ENCODE measurements at regions not wholly inside any gene's neighbourhood (a gene's known extent, or its start where the extent isn't known, plus 50 kb on each side); places are given as distances from the start of the nearest gene placed in this dataset.

GRCh38 chr6:835476-836160, 142.7 kb upstream of the EXOC2 start:
- H3K4me3 ChIP-seq (ENCODE audit: low read depth in 2 of 2, low read length in 1 of 2) = no peak overlapping the region
- no peaks in the 10 kb centered on the region for H3K27me3 ChIP-seq (ENCODE audit: insufficient read depth)
- 4% methylated on average over 3 of the region's 3 CpGs for WGBS (ENCODE audit: low lambda C conversion rate)
- H3K9ac ChIP-seq = no peak overlapping the region
- no peak overlapping the region for H2AFZ ChIP-seq (ENCODE audit: low read depth)
- H3F3A ChIP-seq (replicated peaks; ENCODE audit: insufficient read depth) = no peaks in the 10 kb centered on the region
- no peaks in the 10 kb centered on the region for H4K20me1 ChIP-seq (ENCODE audit: insufficient read depth)
- H3K79me2 ChIP-seq (ENCODE audit: insufficient read depth) = no peaks in the 10 kb centered on the region
- no peak overlapping the region for H3K4me2 ChIP-seq
- ChIA-PET CTCF (no interaction called here), POLR2A (no interaction called here)
- TF ChIP-seq RXRA (IDR thresholded peaks at IDR 0.05; ENCODE audit: borderline replicate concordance, low read depth) = no peak
- no peak for TF ChIP-seq RFX5 (IDR thresholded peaks at IDR 0.05; ENCODE audit: low read length)
- TF ChIP-seq SIN3A (IDR thresholded peaks at IDR 0.05; ENCODE audit: borderline replicate concordance, low read depth, low read length) = no peak
- no peak for TF ChIP-seq SMC3 (IDR thresholded peaks at IDR 0.05; ENCODE audit: low read depth, low read length)
- H3K9me3 ChIP-seq = no peaks in the 10 kb centered on the region
- H3K27ac ChIP-seq (ENCODE audit: low read depth in 2 of 2, low read length in 1 of 2) = no peak overlapping the region
- H3K36me3 ChIP-seq (replicated peaks in 1 of 2; ENCODE audit: control insufficient read depth in 1 of 2, insufficient read depth in 2 of 2, low read length in 1 of 2) = no peaks in the 10 kb centered on the region
- no peaks in the 10 kb centered on the region for H3K9me2 ChIP-seq
- no peaks in the 10 kb centered on the region for H3K4me1 ChIP-seq (ENCODE audit: control insufficient read depth in 1 of 2, insufficient read depth in 2 of 2, low read depth in 1 of 2, low read length in 1 of 2)
- no peak for DNase-seq

- Histone ChIP-seq H3K9ac (no peak overlapping the region), H3K27ac (ENCODE audit: low read depth in 2 of 2, low read length in 1 of 2) (no peak overlapping the region), H3K79me2 (ENCODE audit: insufficient read depth) (no peaks in the 10 kb centered on the region), H3K9me3 (no peaks in the 10 kb centered on the region), H3F3A (replicated peaks; ENCODE audit: insufficient read depth) (no peaks in the 10 kb centered on the region), H3K4me1 (ENCODE audit: control insufficient read depth in 1 of 2, insufficient read depth in 2 of 2, low read depth in 1 of 2, low read length in 1 of 2) (no peaks in the 10 kb centered on the region), H3K36me3 (replicated peaks in 1 of 2; ENCODE audit: control insufficient read depth in 1 of 2, insufficient read depth in 2 of 2, low read length in 1 of 2) (no peaks in the 10 kb centered on the region), H3K9me2 (no peaks in the 10 kb centered on the region), H3K27me3 (ENCODE audit: insufficient read depth) (no peaks in the 10 kb centered on the region), H3K4me2 (no peak overlapping the region), H2AFZ (ENCODE audit: low read depth) (no peak overlapping the region), H4K20me1 (ENCODE audit: insufficient read depth) (no peaks in the 10 kb centered on the region), H3K4me3 (ENCODE audit: low read depth in 2 of 2, low read length in 1 of 2) (no peak overlapping the region)
- POLR2A ChIA-PET = no interaction called here
- WGBS (ENCODE audit: low lambda C conversion rate) = 7% methylated on average over 2 of the region's 2 CpGs
- TF ChIP-seq RCOR1 (IDR thresholded peaks at IDR 0.05; ENCODE audit: low read length) (no peak), TCF12 (IDR thresholded peaks at IDR 0.05) (no peak), GATA2 (CRISPR knock-in tag; IDR thresholded peaks at IDR 0.05) (no peak)
- CTCF ChIA-PET = no interaction called here
- DNase-seq = no peak
These were observed 141.9 kb upstream of the EXOC2 start for GRCh38 chr6:834866-835265.

- Histone ChIP-seq H3K9ac (no peak overlapping the region), H2AFZ (ENCODE audit: low read depth) (no peak overlapping the region), H3K4me3 (ENCODE audit: low read depth in 2 of 2, low read length in 1 of 2) (no peak overlapping the region), H3K27ac (ENCODE audit: low read depth in 2 of 2, low read length in 1 of 2) (no peak overlapping the region), H3K27me3 (ENCODE audit: insufficient read depth) (no peaks in the 10 kb centered on the region), H3F3A (replicated peaks; ENCODE audit: insufficient read depth) (no peaks in the 10 kb centered on the region), H3K4me1 (ENCODE audit: control insufficient read depth in 1 of 2, insufficient read depth in 2 of 2, low read depth in 1 of 2, low read length in 1 of 2) (no peaks in the 10 kb centered on the region), H4K20me1 (ENCODE audit: insufficient read depth) (no peaks in the 10 kb centered on the region), H3K36me3 (replicated peaks in 1 of 2; ENCODE audit: control insufficient read depth in 1 of 2, insufficient read depth in 2 of 2, low read length in 1 of 2) (no peaks in the 10 kb centered on the region), H3K9me3 (no peaks in the 10 kb centered on the region), H3K79me2 (ENCODE audit: insufficient read depth) (no peaks in the 10 kb centered on the region), H3K9me2 (no peaks in the 10 kb centered on the region), H3K4me2 (no peak overlapping the region)
- 0% methylated on average over 2 of the region's 2 CpGs for WGBS (ENCODE audit: low lambda C conversion rate)
- no peak for DNase-seq
- ChIA-PET CTCF (no interaction called here), POLR2A (no interaction called here)
- TF ChIP-seq TCF12 (IDR thresholded peaks at IDR 0.05) (no peak), NFIC (IDR thresholded peaks at IDR 0.05; ENCODE audit: borderline replicate concordance) (no peak), USF2 (IDR thresholded peaks at IDR 0.05; ENCODE audit: borderline replicate concordance, low read depth, low read length) (no peak), NRF1 (IDR thresholded peaks at IDR 0.05; ENCODE audit: low read depth, low read length) (no peak), POLR2AphosphoS5 (IDR thresholded peaks at IDR 0.05; ENCODE audit: low read depth, low read length) (no peak), MEF2A (IDR thresholded peaks at IDR 0.05; ENCODE audit: borderline replicate concordance, low read depth) (no peak), USF1 (IDR thresholded peaks at IDR 0.05; ENCODE audit: borderline replicate concordance, low read depth) (no peak), RCOR1 (IDR thresholded peaks at IDR 0.05; ENCODE audit: low read length) (no peak), TEAD4 (IDR thresholded peaks at IDR 0.05; ENCODE audit: borderline replicate concordance, insufficient read depth) (no peak), FOXM1 (IDR thresholded peaks at IDR 0.05; ENCODE audit: low read depth) (no peak), CTCF (IDR thresholded peaks at IDR 0.05) (no peak), RXRA (IDR thresholded peaks at IDR 0.05; ENCODE audit: borderline replicate concordance, low read depth) (no peak), MAX (IDR thresholded peaks at IDR 0.05; ENCODE audit: low read depth) (no peak), IRF3 (IDR thresholded peaks at IDR 0.05; ENCODE audit: low read depth, low read length) (no peak)
These were observed 141.3 kb upstream of the EXOC2 start for GRCh38 chr6:834190-834589.

Measured in SK-N-SH (cell line).